ENCODE measurements at regions not wholly inside any gene's neighbourhood (a gene's known extent, or its start where the extent isn't known, plus 50 kb on each side); places are given as distances from the start of the nearest gene placed in this dataset.

- ATAC-seq (replicated peaks in 1 of 2), result no peak
Measured at GRCh38 chr4:63458010-63458409, 951.2 kb downstream of the TECRL start.

GRCh38 chr4:63440236-63440635 lies 969.0 kb downstream of the TECRL start:
- Mint-ChIP-seq H3K36me3 (ENCODE audit: insufficient read depth in 2 of 2) (no peaks in the 10 kb centered on the region), H3K9me3 (peaks cover 0 to 6% of the 10 kb centered on the region in 2 donors), H3K27me3 (ENCODE audit: low read depth) (no peaks in the 10 kb centered on the region), H3K4me1 (ENCODE audit: low read depth) (no peaks in the 10 kb centered on the region), H3K4me3 (no peak overlapping the region), H3K27ac (no peak overlapping the region)
- DNase-seq (no peak), ATAC-seq (replicated peaks in 1 of 2) (no peak)

More at GRCh38 chr4:63458010-63458409, 951.2 kb downstream of the TECRL start:
- H3K9me3 Mint-ChIP-seq, result peaks cover 10 to 13% of the 10 kb centered on the region in 2 donors
- H3K4me3 Mint-ChIP-seq, result no peak overlapping the region
- DNase-seq, result no peak
- H3K4me1 Mint-ChIP-seq (ENCODE audit: low read depth), result no peaks in the 10 kb centered on the region
- H3K27me3 Mint-ChIP-seq (ENCODE audit: low read depth), result no peaks in the 10 kb centered on the region
- H3K36me3 Mint-ChIP-seq (ENCODE audit: insufficient read depth in 2 of 2), result peaks cover 0 to 3% of the 10 kb centered on the region in 2 donors
- H3K27ac Mint-ChIP-seq, result no peak overlapping the region

- no peaks in the 10 kb centered on the region for H3K4me1 Mint-ChIP-seq (ENCODE audit: low read depth)
- peaks cover 0 to 1% of the 10 kb centered on the region in 2 donors for H3K36me3 Mint-ChIP-seq (ENCODE audit: insufficient read depth in 2 of 2)
- H3K27ac Mint-ChIP-seq, result no peak overlapping the region
- DNase-seq (no peak), ATAC-seq (replicated peaks in 1 of 2) (no peak)
- peaks cover 8 to 10% of the 10 kb centered on the region in 2 donors for H3K9me3 Mint-ChIP-seq
- no peak overlapping the region for H3K4me3 Mint-ChIP-seq
- H3K27me3 Mint-ChIP-seq (ENCODE audit: low read depth), result no peaks in the 10 kb centered on the region
Measured at GRCh38 chr4:63430105-63430504, 979.1 kb downstream of the TECRL start.

GRCh38 chr4:63396269-63396668 lies 1013.0 kb downstream of the TECRL start:
- DNase-seq (no peak), ATAC-seq (replicated peaks in 1 of 2) (no peak)
- H3K4me1 Mint-ChIP-seq (ENCODE audit: low read depth), result no peaks in the 10 kb centered on the region
- H3K4me3 Mint-ChIP-seq, result no peak overlapping the region
- H3K27me3 Mint-ChIP-seq (ENCODE audit: low read depth), result no peaks in the 10 kb centered on the region
- H3K36me3 Mint-ChIP-seq (ENCODE audit: insufficient read depth in 2 of 2), result peaks cover 0 to 2% of the 10 kb centered on the region in 2 donors
- peaks cover 2 to 5% of the 10 kb centered on the region in 2 donors for H3K9me3 Mint-ChIP-seq
- no peak overlapping the region for H3K27ac Mint-ChIP-seq

GRCh38 chr4:63393544-63393943 lies 1015.7 kb downstream of the TECRL start:
- Mint-ChIP-seq H3K36me3 (ENCODE audit: insufficient read depth in 2 of 2) (peaks cover 0 to 2% of the 10 kb centered on the region in 2 donors), H3K4me1 (ENCODE audit: low read depth) (no peaks in the 10 kb centered on the region), H3K27me3 (ENCODE audit: low read depth) (no peaks in the 10 kb centered on the region), H3K27ac (no peak overlapping the region), H3K9me3 (peaks cover 2 to 5% of the 10 kb centered on the region in 2 donors), H3K4me3 (no peak overlapping the region)
- no peak for DNase-seq
- no peak for ATAC-seq (replicated peaks in 1 of 2)

GRCh38 chr4:63379750-63380522 lies 1029.3 kb downstream of the TECRL start:
- no peak overlapping the region for H3K27ac Mint-ChIP-seq
- no peak for ATAC-seq (replicated peaks in 1 of 2)
- no peaks in the 10 kb centered on the region for H3K27me3 Mint-ChIP-seq (ENCODE audit: low read depth)
- H3K4me3 Mint-ChIP-seq, result no peak overlapping the region
- DNase-seq, result no peak
- no peaks in the 10 kb centered on the region for H3K36me3 Mint-ChIP-seq (ENCODE audit: insufficient read depth in 2 of 2)
- H3K9me3 Mint-ChIP-seq, result peaks cover 4 to 6% of the 10 kb centered on the region in 2 donors
- no peaks in the 10 kb centered on the region for H3K4me1 Mint-ChIP-seq (ENCODE audit: low read depth)

- no peak overlapping the region for H3K4me3 Mint-ChIP-seq
- H3K9me3 Mint-ChIP-seq, result peaks cover 6 to 8% of the 10 kb centered on the region in 2 donors
- no peaks in the 10 kb centered on the region for H3K27me3 Mint-ChIP-seq (ENCODE audit: low read depth)
- no peak for ATAC-seq (replicated peaks in 1 of 2)
- no peaks in the 10 kb centered on the region for H3K36me3 Mint-ChIP-seq (ENCODE audit: insufficient read depth in 2 of 2)
- no peak for DNase-seq
- no peak overlapping the region for H3K27ac Mint-ChIP-seq
- H3K4me1 Mint-ChIP-seq (ENCODE audit: low read depth), result no peaks in the 10 kb centered on the region
Measured at GRCh38 chr4:63371001-63371400, 1038.2 kb downstream of the TECRL start.

GRCh38 chr4:63361628-63362027 lies 1047.6 kb downstream of the TECRL start:
- Mint-ChIP-seq H3K9me3 (peaks cover 4 to 5% of the 10 kb centered on the region in 2 donors), H3K4me3 (no peak overlapping the region), H3K36me3 (ENCODE audit: insufficient read depth in 2 of 2) (peaks cover 0 to 2% of the 10 kb centered on the region in 2 donors), H3K27ac (no peak overlapping the region), H3K27me3 (ENCODE audit: low read depth) (no peaks in the 10 kb centered on the region), H3K4me1 (ENCODE audit: low read depth) (no peaks in the 10 kb centered on the region)
- no peak for ATAC-seq (replicated peaks in 1 of 2)
- no peak for DNase-seq

GRCh38 chr4:63361066-63361465 lies 1048.2 kb downstream of the TECRL start:
- ATAC-seq (replicated peaks in 1 of 2), result no peak
- DNase-seq, result no peak
- H3K4me3 Mint-ChIP-seq, result no peak overlapping the region
- H3K27ac Mint-ChIP-seq, result no peak overlapping the region
- peaks cover 2 to 3% of the 10 kb centered on the region in 2 donors for H3K9me3 Mint-ChIP-seq
- no peaks in the 10 kb centered on the region for H3K4me1 Mint-ChIP-seq (ENCODE audit: low read depth)
- H3K36me3 Mint-ChIP-seq (ENCODE audit: insufficient read depth in 2 of 2), result peaks cover 0 to 2% of the 10 kb centered on the region in 2 donors
- no peaks in the 10 kb centered on the region for H3K27me3 Mint-ChIP-seq (ENCODE audit: low read depth)

GRCh38 chr4:63349674-63350025 lies 1059.6 kb downstream of the TECRL start:
- Mint-ChIP-seq H3K36me3 (ENCODE audit: insufficient read depth in 2 of 2) (peaks cover 2 to 3% of the 10 kb centered on the region in 2 donors), H3K9me3 (peaks cover 9 to 13% of the 10 kb centered on the region in 2 donors), H3K27me3 (ENCODE audit: low read depth) (no peaks in the 10 kb centered on the region), H3K27ac (no peak overlapping the region), H3K4me3 (no peak overlapping the region), H3K4me1 (ENCODE audit: low read depth) (no peaks in the 10 kb centered on the region)
- no peak for ATAC-seq (replicated peaks in 1 of 2)
- DNase-seq, result no peak

GRCh38 chr4:63348735-63349673 lies 1060.2 kb downstream of the TECRL start:
- no peak for ATAC-seq (replicated peaks in 1 of 2)
- Mint-ChIP-seq H3K27ac (no peak overlapping the region), H3K27me3 (ENCODE audit: low read depth) (no peaks in the 10 kb centered on the region), H3K4me3 (no peak overlapping the region), H3K9me3 (peaks cover 6 to 9% of the 10 kb centered on the region in 2 donors), H3K36me3 (ENCODE audit: insufficient read depth in 2 of 2) (peaks cover 2 to 3% of the 10 kb centered on the region in 2 donors), H3K4me1 (ENCODE audit: low read depth) (no peaks in the 10 kb centered on the region)
- no peak for DNase-seq

- H3K4me3 Mint-ChIP-seq, result no peak overlapping the region
- peaks cover 0 to 1% of the 10 kb centered on the region in 2 donors for H3K36me3 Mint-ChIP-seq (ENCODE audit: insufficient read depth in 2 of 2)
- H3K27ac Mint-ChIP-seq, result no peak overlapping the region
- ATAC-seq (replicated peaks in 1 of 2) (no peak), DNase-seq (no peak)
- peaks cover 8 to 12% of the 10 kb centered on the region in 2 donors for H3K9me3 Mint-ChIP-seq
- no peaks in the 10 kb centered on the region for H3K4me1 Mint-ChIP-seq (ENCODE audit: low read depth)
- no peaks in the 10 kb centered on the region for H3K27me3 Mint-ChIP-seq (ENCODE audit: low read depth)
Measured at GRCh38 chr4:63325140-63325539, 1084.1 kb downstream of the TECRL start.

GRCh38 chr4:63316633-63317032 lies 1092.6 kb downstream of the TECRL start:
- Mint-ChIP-seq H3K9me3 (peaks cover 3 to 6% of the 10 kb centered on the region in 2 donors), H3K36me3 (ENCODE audit: insufficient read depth in 2 of 2) (peaks cover 0 to 2% of the 10 kb centered on the region in 2 donors), H3K27ac (no peak overlapping the region), H3K4me3 (no peak overlapping the region), H3K4me1 (ENCODE audit: low read depth) (no peaks in the 10 kb centered on the region), H3K27me3 (ENCODE audit: low read depth) (no peaks in the 10 kb centered on the region)
- ATAC-seq (replicated peaks in 1 of 2) (no peak), DNase-seq (no peak)

Measured in activated T-cell treated with anti-CD3 and anti-CD28 coated beads, Interleukin-2, amount 50 U/mL, for 72 hours (primary cell).